Activated B cell treated with CpG ODN at 0.5 μM for 24 hours (primary cell): ENCODE measurements at regions not wholly inside any gene's neighbourhood (a gene's known extent, or its start where the extent isn't known, plus 50 kb on each side); places are given as distances from the start of the nearest gene placed in this dataset.

Experiments used
- ATAC-seq: fragments of 200-7000 bp; cut with Tn5 transposase; one replicate; pipeline ENCODE4 v1.10.0; 2021; ENCODE audit warnings: low read depth, mild to moderate bottlenecking, moderate library complexity
- CTCF ChIA-PET: fragments of 350-600 bp; sonication (Branson Sonifier 250); formaldehyde crosslinking; loops from one replicate; lab custom pipeline; 2021; ENCODE audit warnings: antibody characterized with exemption; lab: Charles Lee
- POLR2A ChIA-PET: fragments of 350-600 bp; sonication (Branson Sonifier 250); formaldehyde crosslinking; loops from one replicate; lab custom pipeline; 2021; ENCODE audit warnings: antibody characterized with exemption; lab: Charles Lee
- DNase-seq: peaks from one replicate; pipeline ENCODE4 v3.0.0; 2022
- H3K27ac Mint-ChIP-seq: one replicate; pipeline ENCODE4 v1.8.0; 2020; ENCODE audit warnings: mixed read lengths
- H3K27me3 Mint-ChIP-seq: one replicate; pipeline ENCODE4 v1.8.0; 2021; ENCODE audit warnings: mixed read lengths
- H3K36me3 Mint-ChIP-seq: one replicate; pipeline ENCODE4 v1.8.0; 2021; ENCODE audit warnings: low read depth, mixed read lengths
- H3K4me1 Mint-ChIP-seq: one replicate; pipeline ENCODE4 v1.8.0; 2021; ENCODE audit warnings: mixed read lengths
- H3K4me3 Mint-ChIP-seq: one replicate; pipeline ENCODE4 v1.8.0; 2020; ENCODE audit warnings: mild to moderate bottlenecking, mixed read lengths
- H3K9me3 Mint-ChIP-seq: one replicate; pipeline ENCODE4 v1.8.0; 2020; ENCODE audit warnings: mixed read lengths
- CTCF ChIP-seq: fragments of 200-600 bp; IDR thresholded peaks from one replicate; pipeline ENCODE4 v1.8.0; 2022; ENCODE audit warnings: antibody characterized with exemption, mild to moderate bottlenecking
- intact Hi-C: fragments of 100-400 bp; cut with micrococcal nuclease; formaldehyde crosslinking; loops from one replicate; pipeline ENCODE4 v1.15.1; 2024

DNA sequence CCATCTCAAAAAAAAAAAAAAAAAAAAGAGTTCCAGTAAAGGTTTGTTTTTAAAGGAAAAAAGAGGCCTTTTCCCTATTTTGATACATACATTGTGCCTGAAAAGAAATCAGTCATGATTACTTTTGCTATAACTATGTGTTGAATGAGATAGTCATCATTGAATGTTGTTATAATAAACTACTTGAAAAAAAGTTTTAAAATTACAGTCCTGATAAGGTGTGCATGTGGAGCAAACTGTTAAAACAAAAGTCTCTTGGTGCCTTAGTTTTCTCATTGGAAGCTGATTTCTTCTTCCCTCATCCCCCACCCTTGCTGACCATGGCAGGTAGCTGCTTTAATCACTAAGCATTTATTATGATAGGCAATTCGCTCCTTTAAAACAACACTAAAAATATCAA, 172.3 kb upstream of the TBCA start:
- Mint-ChIP-seq H3K9me3 (no peaks in the 10 kb centered on the region), H3K36me3 (no peaks in the 10 kb centered on the region), H3K27ac (no peak overlapping the region), H3K4me3 (no peak overlapping the region), H3K4me1 (no peaks in the 10 kb centered on the region), H3K27me3 (peaks cover 18% of the 10 kb centered on the region)
- no peak for TF ChIP-seq CTCF
- POLR2A ChIA-PET: no interaction called here
- CTCF ChIA-PET: no interaction called here
- intact Hi-C loops: no loop called here
- ATAC-seq (no peak), DNase-seq (no peak)

DNA sequence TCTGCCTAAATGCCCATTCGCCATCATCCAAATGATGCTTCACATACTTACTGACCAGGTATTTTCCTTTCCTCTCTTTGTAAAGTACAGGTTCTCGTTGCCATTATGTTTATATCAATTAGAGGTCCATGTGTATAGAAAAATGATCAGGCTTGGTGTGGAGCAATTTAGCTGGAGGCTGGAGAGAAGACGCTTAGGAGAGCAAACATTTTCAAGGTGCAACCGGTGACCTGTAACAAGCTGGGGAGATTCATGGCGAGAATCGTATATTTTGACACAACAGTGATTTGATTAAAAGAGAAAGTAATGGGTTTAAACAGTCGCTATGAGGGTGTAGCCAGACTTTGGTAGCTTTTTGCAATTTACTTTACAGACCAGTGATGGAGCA, 170.9 kb upstream of the TBCA start:
- no peak for TF ChIP-seq CTCF
- ChIA-PET CTCF (no interaction called here), POLR2A (no interaction called here)
- H3K9me3 Mint-ChIP-seq: no peaks in the 10 kb centered on the region
- H3K27ac Mint-ChIP-seq: no peak overlapping the region
- no peaks in the 10 kb centered on the region for H3K4me1 Mint-ChIP-seq
- peaks cover 17% of the 10 kb centered on the region for H3K27me3 Mint-ChIP-seq
- ATAC-seq (no peak), DNase-seq (no peak)
- no peak overlapping the region for H3K4me3 Mint-ChIP-seq
- intact Hi-C loops: no loop called here
- H3K36me3 Mint-ChIP-seq: no peaks in the 10 kb centered on the region

GRCh38 chr5:77946381-77947040, 170.4 kb upstream of the TBCA start:
- H3K27ac Mint-ChIP-seq: no peak overlapping the region
- ChIA-PET CTCF (no interaction called here), POLR2A (no interaction called here)
- no peak overlapping the region for H3K4me3 Mint-ChIP-seq
- TF ChIP-seq CTCF: no peak
- H3K9me3 Mint-ChIP-seq: no peaks in the 10 kb centered on the region
- ATAC-seq: no peak
- H3K27me3 Mint-ChIP-seq: peaks cover 20% of the 10 kb centered on the region
- no peaks in the 10 kb centered on the region for H3K36me3 Mint-ChIP-seq
- intact Hi-C loops: no loop called here
- DNase-seq: no peak
- no peaks in the 10 kb centered on the region for H3K4me1 Mint-ChIP-seq

DNA sequence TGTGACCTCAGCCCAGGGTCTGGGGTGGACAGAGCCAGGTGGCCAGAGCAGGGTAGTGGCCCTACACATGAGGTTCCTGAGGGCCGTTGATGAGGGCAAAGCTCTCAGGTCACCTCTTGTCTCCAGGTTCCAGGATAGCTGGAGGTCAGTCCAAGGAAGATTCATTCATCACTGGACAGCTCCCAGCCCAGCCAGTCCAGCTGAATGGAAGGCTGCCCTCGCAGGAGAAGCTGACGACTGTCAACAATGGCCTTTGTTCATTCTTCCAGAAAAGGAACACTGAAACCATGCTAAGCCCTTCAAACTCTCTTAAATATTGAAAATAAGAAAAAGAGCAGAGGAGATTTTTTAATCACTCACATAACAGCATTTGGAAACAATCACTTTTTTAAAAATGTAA, 169.7 kb upstream of the TBCA start:
- no peak for TF ChIP-seq CTCF
- Mint-ChIP-seq H3K27me3 (peaks cover 21% of the 10 kb centered on the region), H3K27ac (no peak overlapping the region), H3K4me3 (no peak overlapping the region), H3K9me3 (no peaks in the 10 kb centered on the region), H3K4me1 (no peaks in the 10 kb centered on the region), H3K36me3 (no peaks in the 10 kb centered on the region)
- CTCF ChIA-PET: no interaction called here
- ATAC-seq (no peak), DNase-seq (no peak)
- intact Hi-C loops: no loop called here
- POLR2A ChIA-PET: no interaction called here

DNA sequence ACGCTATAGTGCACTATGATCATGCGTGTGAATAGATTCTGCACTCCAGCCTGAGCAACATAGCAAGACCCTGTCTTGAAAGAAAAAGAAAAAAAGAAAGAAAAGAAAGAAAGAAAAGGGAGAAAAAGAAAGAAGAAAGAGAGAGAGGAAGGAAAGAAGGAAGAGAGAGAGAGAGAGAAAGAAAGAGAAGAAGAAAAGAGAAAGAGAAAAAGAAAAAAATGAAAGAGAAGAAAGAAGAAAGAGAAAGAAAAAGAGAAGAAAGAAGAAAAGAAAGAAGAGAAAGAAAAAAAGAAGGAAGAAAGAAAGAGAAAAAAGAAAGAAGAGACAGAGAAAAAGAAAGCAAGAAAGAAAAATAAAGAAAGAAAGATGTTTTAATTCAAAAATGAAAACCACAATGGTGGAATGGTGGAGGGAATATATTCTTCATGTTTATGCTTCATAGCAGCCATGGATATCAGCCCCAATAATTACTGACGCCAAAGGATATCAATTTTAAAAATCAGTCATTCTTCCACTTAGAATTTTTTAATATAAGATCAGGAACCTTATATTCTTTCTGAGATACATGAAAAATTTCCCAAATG, 168.7 kb upstream of the TBCA start:
- Mint-ChIP-seq H3K9me3 (no peaks in the 10 kb centered on the region), H3K27me3 (peaks cover 21% of the 10 kb centered on the region), H3K4me1 (no peaks in the 10 kb centered on the region), H3K4me3 (no peak overlapping the region), H3K36me3 (no peaks in the 10 kb centered on the region), H3K27ac (no peak overlapping the region)
- ATAC-seq (no peak), DNase-seq (no peak)
- intact Hi-C loops: no loop called here
- CTCF ChIA-PET: no interaction called here
- TF ChIP-seq CTCF: no peak
- POLR2A ChIA-PET: no interaction called here
